Panc1 (cell line): ENCODE measurements at regions not wholly inside any gene's neighbourhood (a gene's known extent, or its start where the extent isn't known, plus 50 kb on each side); places are given as distances from the start of the nearest gene placed in this dataset.

Experiments used
- ATAC-seq: fragments of 200-7000 bp; cut with Tn5 transposase; 2 replicates; pipeline ENCODE4 v1.9.1; 2020; ENCODE audit warnings: mild to moderate bottlenecking, moderate library complexity
- BruUV-seq: library from RNA; stranded (reverse); fragments of 400-500 nt; replicated peaks from 2 replicates; lab custom pipeline; 2021; lab: Mats Ljungman, UMichigan
- CTCF ChIA-PET: fragments of 300-600 bp; sonication (Branson Sonifier 250); formaldehyde crosslinking; loops from one replicate; lab custom pipeline; 2022; ENCODE audit warnings: antibody characterized with exemption; lab: Charles Lee
- POLR2A ChIA-PET: fragments of 300-600 bp; sonication (Branson Sonifier 250); formaldehyde crosslinking; loops from one replicate; lab custom pipeline; 2022; ENCODE audit warnings: antibody characterized with exemption; lab: Charles Lee
- DNase-seq: peaks from one replicate; pipeline ENCODE4 v3.0.0-alpha.2; 2010; ENCODE audit warnings: low read depth, low spot score
- H3K27ac ChIP-seq: 2 replicates; pipeline ENCODE4 v1.5.1; 2011; ENCODE audit warnings: mild to moderate bottlenecking, low read length, inconsistent platforms
- H3K27me3 ChIP-seq: fragments of 200-500 bp; sonication (Bioruptor generic); 2 replicates; pipeline ENCODE4 v1.6.0; 2014; ENCODE audit warnings: low read length, inconsistent platforms; ENCODE audit not compliant: control insufficient read depth, insufficient read depth
- H3K36me3 ChIP-seq: fragments of 200-500 bp; sonication (Bioruptor generic); 2 replicates; pipeline ENCODE4 v1.5.1; 2014; ENCODE audit warnings: inconsistent platforms, mild to moderate bottlenecking, low read length, moderate library complexity; ENCODE audit not compliant: control insufficient read depth, insufficient read depth
- H3K4me1 ChIP-seq: 2 replicates; pipeline ENCODE4 v1.5.1; 2011; ENCODE audit warnings: inconsistent platforms, mild to moderate bottlenecking, low read length, moderate library complexity; ENCODE audit not compliant: control insufficient read depth, insufficient read depth
- H3K4me3 ChIP-seq, 2 experiments: 2 replicates each; pipeline ENCODE4 v1.5.1; 2011 to 2012; ENCODE audit warnings: low read depth in 2 of 2, low read length in 2 of 2, mild to moderate bottlenecking in 2 of 2, inconsistent platforms in 1 of 2, moderate library complexity in 1 of 2
- H3K9me3 ChIP-seq: fragments of 200-500 bp; sonication (Bioruptor generic); 2 replicates; pipeline ENCODE4 v1.5.1; 2014; ENCODE audit warnings: low read depth, mild to moderate bottlenecking, inconsistent platforms, low read length, moderate library complexity; ENCODE audit not compliant: control insufficient read depth, insufficient read depth
- POLR2AphosphoS5 ChIP-seq: IDR thresholded peaks from 2 replicates; pipeline ENCODE4 v1.6.1; 2012; ENCODE audit warnings: mild to moderate bottlenecking, low read depth, low read length, moderate library complexity
- SIN3A ChIP-seq: IDR thresholded peaks from 2 replicates; pipeline ENCODE4 v1.6.1; 2012; ENCODE audit warnings: low read depth, mild to moderate bottlenecking, low read length, moderate library complexity, borderline replicate concordance; ENCODE audit not compliant: insufficient read depth
- TCF7L2 ChIP-seq: IDR thresholded peaks from 2 replicates; pipeline ENCODE4 v1.6.1; 2011; ENCODE audit warnings: mild to moderate bottlenecking, low read depth, low read length, inconsistent platforms
- in situ Hi-C: cut with HindIII; loops from 2 replicates; pipeline ENCODE4 v1.10.0; 2016; ENCODE audit warnings: low sequenced_read_pairs, low pct_unique_long_range_greater_than_20kb
- intact Hi-C: fragments of 100-400 bp; cut with micrococcal nuclease; formaldehyde crosslinking; loops from one replicate; pipeline ENCODE4 v1.10.0; 2022; ENCODE audit not compliant: unreplicated experiment
- TF ChIP-seq, protein P1 (sequence below): fragments of 450-650 bp; IDR thresholded peaks from 2 replicates; pipeline ENCODE4 v1.5.1; 2017; ENCODE audit warnings: mild to moderate bottlenecking
- TF ChIP-seq, protein P2 (sequence below), 2 experiments: IDR thresholded peaks; 2 replicates each; pipeline ENCODE4 v1.6.1; 2011 to 2012; ENCODE audit warnings: low read depth in 2 of 2, control low read depth in 1 of 2, low read length in 1 of 2, mild to moderate bottlenecking in 1 of 2, moderate library complexity in 1 of 2; ENCODE audit not compliant: insufficient read depth in 1 of 2

DNA sequence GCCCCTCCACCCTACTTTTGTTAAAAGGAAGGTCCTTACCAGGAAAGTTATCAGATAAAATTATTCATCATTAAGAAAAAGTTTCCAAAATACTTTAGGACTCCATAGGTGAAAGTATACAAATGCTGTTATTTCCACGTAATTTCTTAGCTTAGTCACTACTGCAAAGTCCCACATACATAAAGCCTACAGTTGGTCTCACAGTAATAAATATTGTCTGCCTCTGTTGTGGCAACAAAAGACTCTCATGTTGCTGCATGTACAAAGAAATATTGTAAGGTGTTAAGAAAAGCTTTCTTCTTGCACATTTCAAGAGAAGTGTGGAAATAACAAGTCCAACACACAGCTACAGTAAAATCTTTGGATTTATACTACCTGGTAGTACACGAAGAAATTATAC, 102.4 kb upstream of the DST start:
- BruUV-seq: no TSS peak
- intact Hi-C loops: no loop called here
- H3K4me1 ChIP-seq: peaks cover 76% of the 10 kb centered on the region
- no peaks in the 10 kb centered on the region for H3K36me3 ChIP-seq
- DNase-seq (no peak), ATAC-seq (no peak)
- in situ Hi-C loops: no loop called here
- ChIA-PET POLR2A (no interaction called here), CTCF (no interaction called here)
- TF ChIP-seq POLR2AphosphoS5 (no peak), SIN3A (no peak), TCF7L2 (no peak)
- TF ChIP-seq, protein P1, sequence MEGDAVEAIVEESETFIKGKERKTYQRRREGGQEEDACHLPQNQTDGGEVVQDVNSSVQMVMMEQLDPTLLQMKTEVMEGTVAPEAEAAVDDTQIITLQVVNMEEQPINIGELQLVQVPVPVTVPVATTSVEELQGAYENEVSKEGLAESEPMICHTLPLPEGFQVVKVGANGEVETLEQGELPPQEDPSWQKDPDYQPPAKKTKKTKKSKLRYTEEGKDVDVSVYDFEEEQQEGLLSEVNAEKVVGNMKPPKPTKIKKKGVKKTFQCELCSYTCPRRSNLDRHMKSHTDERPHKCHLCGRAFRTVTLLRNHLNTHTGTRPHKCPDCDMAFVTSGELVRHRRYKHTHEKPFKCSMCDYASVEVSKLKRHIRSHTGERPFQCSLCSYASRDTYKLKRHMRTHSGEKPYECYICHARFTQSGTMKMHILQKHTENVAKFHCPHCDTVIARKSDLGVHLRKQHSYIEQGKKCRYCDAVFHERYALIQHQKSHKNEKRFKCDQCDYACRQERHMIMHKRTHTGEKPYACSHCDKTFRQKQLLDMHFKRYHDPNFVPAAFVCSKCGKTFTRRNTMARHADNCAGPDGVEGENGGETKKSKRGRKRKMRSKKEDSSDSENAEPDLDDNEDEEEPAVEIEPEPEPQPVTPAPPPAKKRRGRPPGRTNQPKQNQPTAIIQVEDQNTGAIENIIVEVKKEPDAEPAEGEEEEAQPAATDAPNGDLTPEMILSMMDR: no peak
- TF ChIP-seq, protein P2, sequence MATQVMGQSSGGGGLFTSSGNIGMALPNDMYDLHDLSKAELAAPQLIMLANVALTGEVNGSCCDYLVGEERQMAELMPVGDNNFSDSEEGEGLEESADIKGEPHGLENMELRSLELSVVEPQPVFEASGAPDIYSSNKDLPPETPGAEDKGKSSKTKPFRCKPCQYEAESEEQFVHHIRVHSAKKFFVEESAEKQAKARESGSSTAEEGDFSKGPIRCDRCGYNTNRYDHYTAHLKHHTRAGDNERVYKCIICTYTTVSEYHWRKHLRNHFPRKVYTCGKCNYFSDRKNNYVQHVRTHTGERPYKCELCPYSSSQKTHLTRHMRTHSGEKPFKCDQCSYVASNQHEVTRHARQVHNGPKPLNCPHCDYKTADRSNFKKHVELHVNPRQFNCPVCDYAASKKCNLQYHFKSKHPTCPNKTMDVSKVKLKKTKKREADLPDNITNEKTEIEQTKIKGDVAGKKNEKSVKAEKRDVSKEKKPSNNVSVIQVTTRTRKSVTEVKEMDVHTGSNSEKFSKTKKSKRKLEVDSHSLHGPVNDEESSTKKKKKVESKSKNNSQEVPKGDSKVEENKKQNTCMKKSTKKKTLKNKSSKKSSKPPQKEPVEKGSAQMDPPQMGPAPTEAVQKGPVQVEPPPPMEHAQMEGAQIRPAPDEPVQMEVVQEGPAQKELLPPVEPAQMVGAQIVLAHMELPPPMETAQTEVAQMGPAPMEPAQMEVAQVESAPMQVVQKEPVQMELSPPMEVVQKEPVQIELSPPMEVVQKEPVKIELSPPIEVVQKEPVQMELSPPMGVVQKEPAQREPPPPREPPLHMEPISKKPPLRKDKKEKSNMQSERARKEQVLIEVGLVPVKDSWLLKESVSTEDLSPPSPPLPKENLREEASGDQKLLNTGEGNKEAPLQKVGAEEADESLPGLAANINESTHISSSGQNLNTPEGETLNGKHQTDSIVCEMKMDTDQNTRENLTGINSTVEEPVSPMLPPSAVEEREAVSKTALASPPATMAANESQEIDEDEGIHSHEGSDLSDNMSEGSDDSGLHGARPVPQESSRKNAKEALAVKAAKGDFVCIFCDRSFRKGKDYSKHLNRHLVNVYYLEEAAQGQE (IDR thresholded peaks at IDR 0.05; ENCODE audit: insufficient read depth in 1 of 2, low read depth in 2 of 2, low read length in 1 of 2): no peak
- H3K9me3 ChIP-seq: no peaks in the 10 kb centered on the region
- H3K27ac ChIP-seq: peak overlapping the region; percentile 2
- no peak overlapping the region for H3K4me3 ChIP-seq
- no peaks in the 10 kb centered on the region for H3K27me3 ChIP-seq

DNA sequence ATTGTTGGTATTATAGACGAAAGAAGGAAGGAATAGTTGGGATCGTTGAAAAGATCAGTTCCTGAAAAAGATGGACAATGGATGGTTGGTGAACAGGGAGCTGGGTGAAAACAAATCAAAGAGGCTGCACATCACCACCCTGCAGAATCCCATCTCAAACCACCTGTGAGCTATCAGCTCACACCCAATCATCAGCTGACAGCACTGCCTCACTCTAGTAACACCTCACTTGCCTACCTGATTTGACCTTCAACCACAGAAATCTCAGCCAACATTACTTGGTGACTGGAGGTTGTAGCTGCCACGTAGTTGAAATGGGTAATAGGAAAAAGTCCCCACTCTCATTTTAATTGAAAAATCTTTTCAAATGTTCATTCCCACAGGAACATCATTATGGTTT, 101.8 kb upstream of the DST start:
- DNase-seq: no peak
- peaks cover 70% of the 10 kb centered on the region for H3K4me1 ChIP-seq
- no peaks in the 10 kb centered on the region for H3K27me3 ChIP-seq
- H3K4me3 ChIP-seq: no peak overlapping the region
- no TSS peak for BruUV-seq
- CTCF ChIA-PET: no interaction called here
- no peak for ATAC-seq
- intact Hi-C loops: no loop called here
- in situ Hi-C loops: no loop called here
- no peaks in the 10 kb centered on the region for H3K36me3 ChIP-seq
- no peaks in the 10 kb centered on the region for H3K9me3 ChIP-seq
- TF ChIP-seq, protein P2 (IDR thresholded peaks at IDR 0.05; ENCODE audit: insufficient read depth in 1 of 2, low read depth in 2 of 2, low read length in 1 of 2): no peak
- TF ChIP-seq SIN3A: no peak
- TF ChIP-seq TCF7L2: no peak
- no peak for TF ChIP-seq POLR2AphosphoS5
- TF ChIP-seq, protein P1: no peak
- peak overlapping the region; percentile 2 for H3K27ac ChIP-seq
- POLR2A ChIA-PET: interaction anchor here (0.7 kb wide), 1 partner anchor 19 kb away, joined by 3 read pairs; no protein-coding TSS in a partner anchor
